Loucy (cell line): ENCODE measurements at regions not wholly inside any gene's neighbourhood (a gene's known extent, or its start where the extent isn't known, plus 50 kb on each side); places are given as distances from the start of the nearest gene placed in this dataset.

ENCODE experiments used
- H2AFZ ChIP-seq: fragments of 200-600 bp; sonication (generic); 2 replicates; pipeline ENCODE4 v1.6.0; 2016; ENCODE audit warnings: antibody characterized with exemption, mild to moderate bottlenecking, low read length, moderate library complexity
- H3F3A ChIP-seq: fragments of 200-600 bp; 2 replicates; pipeline ENCODE4 v1.6.0; 2016; ENCODE audit warnings: antibody characterized with exemption, low read depth, mild to moderate bottlenecking
- H3K27me3 ChIP-seq: fragments of 200-600 bp; sonication (generic); 2 replicates; pipeline ENCODE4 v1.6.1; 2014; ENCODE audit warnings: low read length, mild to moderate bottlenecking; ENCODE audit not compliant: insufficient read depth, poor library complexity, severe bottlenecking
- H3K36me3 ChIP-seq: fragments of 200-600 bp; sonication (generic); 2 replicates; pipeline ENCODE4 v1.6.1; 2016; ENCODE audit warnings: low read length; ENCODE audit not compliant: insufficient read depth
- H3K4me1 ChIP-seq: fragments of 200-600 bp; sonication (generic); 2 replicates; pipeline ENCODE4 v1.5.1; 2014; ENCODE audit warnings: low read length, mild to moderate bottlenecking; ENCODE audit not compliant: insufficient read depth, poor library complexity, severe bottlenecking
- H3K4me2 ChIP-seq: fragments of 200-600 bp; sonication (generic); 2 replicates; pipeline ENCODE4 v1.6.0; 2014; ENCODE audit warnings: antibody characterized with exemption, low read length, low read depth, mild to moderate bottlenecking; ENCODE audit not compliant: poor library complexity, severe bottlenecking
- H3K4me3 ChIP-seq: fragments of 200-600 bp; sonication (generic); 2 replicates; pipeline ENCODE4 v1.5.1; 2014; ENCODE audit warnings: low read length, mild to moderate bottlenecking, mixed read lengths; ENCODE audit not compliant: poor library complexity, severe bottlenecking
- H3K79me2 ChIP-seq: fragments of 200-600 bp; sonication (generic); 2 replicates; pipeline ENCODE4 v1.6.1; 2014; ENCODE audit warnings: low read length; ENCODE audit not compliant: insufficient read depth
- H3K9ac ChIP-seq: fragments of 200-600 bp; sonication (generic); 2 replicates; pipeline ENCODE4 v1.6.0; 2014; ENCODE audit warnings: mild to moderate bottlenecking, low read depth, low read length, moderate library complexity; ENCODE audit not compliant: poor library complexity, severe bottlenecking
- H3K9me2 ChIP-seq: fragments of 200-600 bp; sonication (generic); replicated peaks from 2 replicates; pipeline ENCODE4 v1.6.1; 2016; ENCODE audit warnings: low read depth, low read length, mixed read lengths
- H3K9me3 ChIP-seq: fragments of 200-600 bp; sonication (generic); 2 replicates; pipeline ENCODE4 v1.6.1; 2014; ENCODE audit warnings: mild to moderate bottlenecking, antibody characterized with exemption, low read length, low read depth; ENCODE audit not compliant: insufficient read depth
- H4K20me1 ChIP-seq: fragments of 200-600 bp; sonication (generic); 2 replicates; pipeline ENCODE4 v1.6.0; 2014; ENCODE audit warnings: antibody characterized with exemption, low read length, mild to moderate bottlenecking; ENCODE audit not compliant: insufficient read depth, poor library complexity, severe bottlenecking
- CTCF ChIP-seq: fragments of 200-600 bp; sonication (generic); conservative IDR thresholded peaks from 2 replicates; pipeline ENCODE4 v1.5.1; 2014; ENCODE audit warnings: mild to moderate bottlenecking, antibody characterized with exemption, low read length
- EZH2phosphoT487 ChIP-seq: fragments of 200-600 bp; IDR thresholded peaks from 2 replicates; pipeline ENCODE4 v1.6.1; 2018; ENCODE audit warnings: antibody characterized with exemption, mild to moderate bottlenecking, moderate library complexity, borderline replicate concordance

- H3K9me2 ChIP-seq, result no peaks in the 10 kb centered on the region
- no peak overlapping the region for H3K4me2 ChIP-seq
- no peaks in the 10 kb centered on the region for H3K9me3 ChIP-seq
- no peaks in the 10 kb centered on the region for H3K4me1 ChIP-seq
- no peaks in the 10 kb centered on the region for H3K27me3 ChIP-seq
- no peaks in the 10 kb centered on the region for H3K79me2 ChIP-seq
- no peak overlapping the region for H3K4me3 ChIP-seq
- H3K36me3 ChIP-seq, result no peaks in the 10 kb centered on the region
- TF ChIP-seq CTCF, result no peak
- TF ChIP-seq EZH2phosphoT487, result no peak
- no peak overlapping the region for H3K9ac ChIP-seq
- H2AFZ ChIP-seq, result no peak overlapping the region
- H3F3A ChIP-seq, result no peaks in the 10 kb centered on the region
- no peaks in the 10 kb centered on the region for H4K20me1 ChIP-seq
Measured at GRCh38 chrX:122783918-122784317, 400.2 kb upstream of the GRIA3 start.

- Histone ChIP-seq H3K9ac (no peak overlapping the region), H3K79me2 (no peaks in the 10 kb centered on the region), H3K9me2 (no peaks in the 10 kb centered on the region)
Measured at GRCh38 chrX:122787231-122787630, 396.8 kb upstream of the GRIA3 start.

GRCh38 chrX:122788216-122788615 lies 395.9 kb upstream of the GRIA3 start:
- H4K20me1 ChIP-seq, result no peaks in the 10 kb centered on the region
- H3K9me2 ChIP-seq, result no peaks in the 10 kb centered on the region
- H3K9me3 ChIP-seq, result no peaks in the 10 kb centered on the region
- H3K4me2 ChIP-seq, result no peak overlapping the region
- no peaks in the 10 kb centered on the region for H3K4me1 ChIP-seq
- no peak overlapping the region for H3K4me3 ChIP-seq
- no peaks in the 10 kb centered on the region for H3F3A ChIP-seq
- no peaks in the 10 kb centered on the region for H3K79me2 ChIP-seq
- no peaks in the 10 kb centered on the region for H3K36me3 ChIP-seq
- TF ChIP-seq EZH2phosphoT487 (no peak), CTCF (no peak)
- H2AFZ ChIP-seq, result no peak overlapping the region
- no peaks in the 10 kb centered on the region for H3K27me3 ChIP-seq
- no peak overlapping the region for H3K9ac ChIP-seq

More at GRCh38 chrX:122787231-122787630, 396.8 kb upstream of the GRIA3 start:
- Histone ChIP-seq H3K9me3 (no peaks in the 10 kb centered on the region), H2AFZ (no peak overlapping the region), H3K27me3 (no peaks in the 10 kb centered on the region), H4K20me1 (no peaks in the 10 kb centered on the region), H3K4me2 (no peak overlapping the region), H3K36me3 (no peaks in the 10 kb centered on the region), H3F3A (no peaks in the 10 kb centered on the region), H3K4me3 (no peak overlapping the region), H3K4me1 (no peaks in the 10 kb centered on the region)
- TF ChIP-seq EZH2phosphoT487 (no peak), CTCF (no peak)
